ENCODE measurements at regions not wholly inside any gene's neighbourhood (a gene's known extent, or its start where the extent isn't known, plus 50 kb on each side); places are given as distances from the start of the nearest gene placed in this dataset.

- no peak overlapping the region for H2AFZ ChIP-seq (ENCODE audit: low read length)
- no peak for DNase-seq (ENCODE audit: low read depth in 2 of 2)
- no peaks in the 10 kb centered on the region for H3K36me3 ChIP-seq (ENCODE audit: control insufficient read depth, insufficient read depth, low read length)
- no peaks in the 10 kb centered on the region for H4K20me1 ChIP-seq (ENCODE audit: control insufficient read depth, extremely low read depth, insufficient read depth, low read length)
- no peak overlapping the region for H3K4me2 ChIP-seq (ENCODE audit: extremely low read depth, insufficient read depth, low read length)
- no peak overlapping the region for H3K27ac ChIP-seq (ENCODE audit: insufficient read depth, low read length)
- H3K27me3 ChIP-seq (ENCODE audit: control insufficient read depth, insufficient read depth, low read length), result no peaks in the 10 kb centered on the region
- H3K4me1 ChIP-seq (ENCODE audit: control insufficient read depth, extremely low read depth, insufficient read depth, low read length), result no peaks in the 10 kb centered on the region
- no peaks in the 10 kb centered on the region for H3K9me3 ChIP-seq (ENCODE audit: control insufficient read depth, insufficient read depth, low read depth, low read length)
- no peak overlapping the region for H3K9ac ChIP-seq (ENCODE audit: insufficient read depth, low read length)
- no peak for TF ChIP-seq EZH2 (IDR thresholded peaks at IDR 0.05; ENCODE audit: low read length, missing control alignments)
- TF ChIP-seq, protein P1, sequence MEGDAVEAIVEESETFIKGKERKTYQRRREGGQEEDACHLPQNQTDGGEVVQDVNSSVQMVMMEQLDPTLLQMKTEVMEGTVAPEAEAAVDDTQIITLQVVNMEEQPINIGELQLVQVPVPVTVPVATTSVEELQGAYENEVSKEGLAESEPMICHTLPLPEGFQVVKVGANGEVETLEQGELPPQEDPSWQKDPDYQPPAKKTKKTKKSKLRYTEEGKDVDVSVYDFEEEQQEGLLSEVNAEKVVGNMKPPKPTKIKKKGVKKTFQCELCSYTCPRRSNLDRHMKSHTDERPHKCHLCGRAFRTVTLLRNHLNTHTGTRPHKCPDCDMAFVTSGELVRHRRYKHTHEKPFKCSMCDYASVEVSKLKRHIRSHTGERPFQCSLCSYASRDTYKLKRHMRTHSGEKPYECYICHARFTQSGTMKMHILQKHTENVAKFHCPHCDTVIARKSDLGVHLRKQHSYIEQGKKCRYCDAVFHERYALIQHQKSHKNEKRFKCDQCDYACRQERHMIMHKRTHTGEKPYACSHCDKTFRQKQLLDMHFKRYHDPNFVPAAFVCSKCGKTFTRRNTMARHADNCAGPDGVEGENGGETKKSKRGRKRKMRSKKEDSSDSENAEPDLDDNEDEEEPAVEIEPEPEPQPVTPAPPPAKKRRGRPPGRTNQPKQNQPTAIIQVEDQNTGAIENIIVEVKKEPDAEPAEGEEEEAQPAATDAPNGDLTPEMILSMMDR (conservative IDR thresholded peaks at IDR 0.05 in 1 of 2, IDR thresholded peaks at IDR 0.05 in 1 of 2; ENCODE audit: low read depth in 1 of 2, low read length in 2 of 2), result no peak
- H3K79me2 ChIP-seq (ENCODE audit: control insufficient read depth, insufficient read depth, low read length), result no peaks in the 10 kb centered on the region
- H3K4me3 ChIP-seq (replicated peaks in 1 of 4; ENCODE audit: control extremely low read depth in 1 of 4, insufficient read depth in 1 of 4, low read depth in 3 of 4, low read length in 4 of 4), result no peak overlapping the region
Observed at GRCh38 chr16:5196204-5196603, 98.6 kb upstream of the EEF2KMT start.

GRCh38 chr16:5193861-5194260 lies 96.3 kb upstream of the EEF2KMT start:
- Histone ChIP-seq H3K9me3 (ENCODE audit: control insufficient read depth, insufficient read depth, low read depth, low read length) (no peaks in the 10 kb centered on the region), H3K27ac (ENCODE audit: insufficient read depth, low read length) (no peak overlapping the region), H3K9ac (ENCODE audit: insufficient read depth, low read length) (no peak overlapping the region), H2AFZ (ENCODE audit: low read length) (no peak overlapping the region), H3K4me1 (ENCODE audit: control insufficient read depth, extremely low read depth, insufficient read depth, low read length) (no peaks in the 10 kb centered on the region), H3K4me3 (replicated peaks in 1 of 4; ENCODE audit: control extremely low read depth in 1 of 4, insufficient read depth in 1 of 4, low read depth in 3 of 4, low read length in 4 of 4) (no peak overlapping the region), H3K27me3 (ENCODE audit: control insufficient read depth, insufficient read depth, low read length) (no peaks in the 10 kb centered on the region), H4K20me1 (ENCODE audit: control insufficient read depth, extremely low read depth, insufficient read depth, low read length) (no peaks in the 10 kb centered on the region), H3K4me2 (ENCODE audit: extremely low read depth, insufficient read depth, low read length) (no peak overlapping the region), H3K36me3 (ENCODE audit: control insufficient read depth, insufficient read depth, low read length) (no peaks in the 10 kb centered on the region), H3K79me2 (ENCODE audit: control insufficient read depth, insufficient read depth, low read length) (no peaks in the 10 kb centered on the region)
- TF ChIP-seq, protein P1 (conservative IDR thresholded peaks at IDR 0.05 in 1 of 2, IDR thresholded peaks at IDR 0.05 in 1 of 2; ENCODE audit: low read depth in 1 of 2, low read length in 2 of 2), result no peak
- no peak for TF ChIP-seq EZH2 (IDR thresholded peaks at IDR 0.05; ENCODE audit: low read length, missing control alignments)
- no peak for DNase-seq (ENCODE audit: low read depth in 2 of 2)

DNA sequence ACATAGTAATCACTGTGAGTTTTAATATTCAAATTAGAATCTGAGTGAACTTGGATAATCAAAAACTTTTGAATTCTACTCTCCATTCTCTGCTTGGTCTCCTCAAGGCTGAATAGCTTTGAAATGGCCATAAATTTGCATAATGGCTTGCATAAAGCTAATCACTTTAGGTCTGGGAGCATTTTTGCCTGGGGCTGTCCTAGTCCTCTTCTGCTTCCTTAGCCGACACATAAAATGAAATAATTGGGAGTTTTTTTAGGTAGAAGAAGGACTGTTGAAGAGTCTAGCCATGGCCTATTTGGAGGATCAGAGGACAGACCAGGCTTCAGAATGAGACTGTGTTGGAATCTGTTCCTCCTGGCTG lies 91.4 kb upstream of the EEF2KMT start:
- H3K27me3 ChIP-seq (ENCODE audit: control insufficient read depth, insufficient read depth, low read length), result no peaks in the 10 kb centered on the region
- no peaks in the 10 kb centered on the region for H3K36me3 ChIP-seq (ENCODE audit: control insufficient read depth, insufficient read depth, low read length)
- no peak overlapping the region for H3K9ac ChIP-seq (ENCODE audit: insufficient read depth, low read length)
- TF ChIP-seq EZH2 (IDR thresholded peaks at IDR 0.05; ENCODE audit: low read length, missing control alignments), result no peak
- TF ChIP-seq, protein P1 (conservative IDR thresholded peaks at IDR 0.05 in 1 of 2, IDR thresholded peaks at IDR 0.05 in 1 of 2; ENCODE audit: low read depth in 1 of 2, low read length in 2 of 2), result no peak
- no peak for DNase-seq (ENCODE audit: low read depth in 2 of 2)
- no peak overlapping the region for H3K4me2 ChIP-seq (ENCODE audit: extremely low read depth, insufficient read depth, low read length)
- H3K4me3 ChIP-seq (replicated peaks in 1 of 4; ENCODE audit: control extremely low read depth in 1 of 4, insufficient read depth in 1 of 4, low read depth in 3 of 4, low read length in 4 of 4), result no peak overlapping the region
- no peaks in the 10 kb centered on the region for H4K20me1 ChIP-seq (ENCODE audit: control insufficient read depth, extremely low read depth, insufficient read depth, low read length)
- H3K9me3 ChIP-seq (ENCODE audit: control insufficient read depth, insufficient read depth, low read depth, low read length), result no peaks in the 10 kb centered on the region
- H3K79me2 ChIP-seq (ENCODE audit: control insufficient read depth, insufficient read depth, low read length), result no peaks in the 10 kb centered on the region
- no peak overlapping the region for H3K27ac ChIP-seq (ENCODE audit: insufficient read depth, low read length)
- no peak overlapping the region for H2AFZ ChIP-seq (ENCODE audit: low read length)
- H3K4me1 ChIP-seq (ENCODE audit: control insufficient read depth, extremely low read depth, insufficient read depth, low read length), result no peaks in the 10 kb centered on the region

Data from fibroblast of lung (primary cell).